MCF 10A (cell line): ENCODE measurements at regions not wholly inside any gene's neighbourhood (a gene's known extent, or its start where the extent isn't known, plus 50 kb on each side); places are given as distances from the start of the nearest gene placed in this dataset.

ENCODE experiments used
- BruUV-seq: library from RNA; stranded (reverse); fragments of 400-500 nt; replicated peaks from 2 replicates; lab custom pipeline; 2021; lab: Mats Ljungman, UMichigan
- CTCF ChIA-PET: fragments of 300-600 bp; sonication (Branson Sonifier 250); formaldehyde crosslinking; extraction: SDS; loops from one replicate; lab custom pipeline; 2021; ENCODE audit warnings: antibody characterized with exemption, inconsistent platforms; lab: Yijun Ruan, JAX
- POLR2A ChIA-PET: fragments of 300-600, 350-650 bp; sonication (Branson Sonifier 250); formaldehyde crosslinking; extraction: SDS; loops from one replicate; lab custom pipeline; 2020; ENCODE audit warnings: antibody characterized with exemption, inconsistent platforms; lab: Yijun Ruan, JAX
- DNase-seq: peaks from one replicate; pipeline ENCODE4 v3.0.0-alpha.2; 2018; ENCODE audit not compliant: unreplicated experiment
- H3K27ac Mint-ChIP-seq: one replicate; pipeline ENCODE4 v1.8.0; 2022; ENCODE audit warnings: mild to moderate bottlenecking, low read depth, mixed read lengths; ENCODE audit not compliant: unreplicated experiment
- H3K27me3 Mint-ChIP-seq: one replicate; pipeline ENCODE4 v1.8.0; 2022; ENCODE audit warnings: mixed read lengths; ENCODE audit not compliant: insufficient read depth, unreplicated experiment
- H3K36me3 Mint-ChIP-seq: one replicate; pipeline ENCODE4 v1.8.0; 2022; ENCODE audit warnings: mild to moderate bottlenecking, moderate library complexity, mixed read lengths; ENCODE audit not compliant: insufficient read depth, unreplicated experiment
- H3K4me1 Mint-ChIP-seq: one replicate; pipeline ENCODE4 v1.8.0; 2022; ENCODE audit warnings: mixed read lengths; ENCODE audit not compliant: insufficient read depth, unreplicated experiment
- H3K4me3 Mint-ChIP-seq: one replicate; pipeline ENCODE4 v1.8.0; 2022; ENCODE audit warnings: mild to moderate bottlenecking, moderate library complexity, mixed read lengths; ENCODE audit not compliant: unreplicated experiment
- H3K9me3 Mint-ChIP-seq: one replicate; pipeline ENCODE4 v1.8.0; 2022; ENCODE audit warnings: mixed read lengths; ENCODE audit not compliant: unreplicated experiment
- intact Hi-C: fragments of 100-400 bp; cut with micrococcal nuclease; formaldehyde crosslinking; loops from 2 replicates; pipeline ENCODE4 v1.14.1; 2022
- TF ChIP-seq, protein P1 (sequence below): fragments of 200-600 bp; IDR thresholded peaks from one replicate; pipeline ENCODE4 v1.8.0; 2022; ENCODE audit warnings: antibody characterized with exemption, mild to moderate bottlenecking; ENCODE audit not compliant: unreplicated experiment

DNA sequence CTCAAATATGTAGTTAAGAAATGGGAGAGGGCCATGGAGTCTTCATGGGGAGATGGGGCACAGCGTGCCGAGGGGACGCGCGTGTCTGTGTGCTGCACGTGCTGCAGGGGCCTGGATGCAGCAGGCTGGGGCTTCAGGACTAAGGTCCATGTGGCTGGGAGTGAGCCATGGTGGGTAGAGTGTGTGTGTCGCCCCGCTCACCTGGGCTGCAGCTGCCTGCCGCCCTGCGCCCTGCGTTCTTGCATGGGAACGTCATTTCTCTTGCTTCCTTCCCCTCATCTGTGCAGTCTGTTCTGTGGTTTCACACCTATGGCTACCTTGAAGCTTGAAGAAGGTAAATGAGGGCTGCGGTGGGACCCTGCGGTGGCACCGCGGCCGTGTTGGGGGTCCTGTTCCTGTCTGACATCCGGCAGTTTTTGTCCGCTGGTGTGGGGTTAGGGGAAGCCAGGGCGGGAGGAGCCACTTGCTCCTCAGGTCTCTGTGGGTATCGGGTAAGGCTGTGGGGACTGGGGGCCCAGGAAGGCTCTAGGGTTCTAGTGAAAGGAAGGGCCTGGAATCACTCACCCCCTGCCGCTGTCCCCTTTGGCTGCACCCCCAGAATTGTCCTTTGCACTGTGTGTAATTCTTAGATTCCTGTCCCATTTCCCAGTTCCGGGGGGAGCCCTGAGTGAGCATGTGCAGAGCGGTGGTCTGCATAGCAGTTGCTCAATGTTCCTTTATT lies 54.1 kb upstream of the HS6ST1 start:
- Mint-ChIP-seq H3K4me1 (no peaks in the 10 kb centered on the region), H3K9me3 (no peaks in the 10 kb centered on the region), H3K27me3 (no peaks in the 10 kb centered on the region), H3K36me3 (peaks cover 5% of the 10 kb centered on the region), H3K4me3 (no peak overlapping the region), H3K27ac (no peak overlapping the region)
- no peak for DNase-seq
- TF ChIP-seq, protein P1, sequence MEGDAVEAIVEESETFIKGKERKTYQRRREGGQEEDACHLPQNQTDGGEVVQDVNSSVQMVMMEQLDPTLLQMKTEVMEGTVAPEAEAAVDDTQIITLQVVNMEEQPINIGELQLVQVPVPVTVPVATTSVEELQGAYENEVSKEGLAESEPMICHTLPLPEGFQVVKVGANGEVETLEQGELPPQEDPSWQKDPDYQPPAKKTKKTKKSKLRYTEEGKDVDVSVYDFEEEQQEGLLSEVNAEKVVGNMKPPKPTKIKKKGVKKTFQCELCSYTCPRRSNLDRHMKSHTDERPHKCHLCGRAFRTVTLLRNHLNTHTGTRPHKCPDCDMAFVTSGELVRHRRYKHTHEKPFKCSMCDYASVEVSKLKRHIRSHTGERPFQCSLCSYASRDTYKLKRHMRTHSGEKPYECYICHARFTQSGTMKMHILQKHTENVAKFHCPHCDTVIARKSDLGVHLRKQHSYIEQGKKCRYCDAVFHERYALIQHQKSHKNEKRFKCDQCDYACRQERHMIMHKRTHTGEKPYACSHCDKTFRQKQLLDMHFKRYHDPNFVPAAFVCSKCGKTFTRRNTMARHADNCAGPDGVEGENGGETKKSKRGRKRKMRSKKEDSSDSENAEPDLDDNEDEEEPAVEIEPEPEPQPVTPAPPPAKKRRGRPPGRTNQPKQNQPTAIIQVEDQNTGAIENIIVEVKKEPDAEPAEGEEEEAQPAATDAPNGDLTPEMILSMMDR, result no peak
- intact Hi-C loops, result no loop called here
- no TSS peak for BruUV-seq
- CTCF ChIA-PET, result no interaction called here
- POLR2A ChIA-PET, result no interaction called here

DNA sequence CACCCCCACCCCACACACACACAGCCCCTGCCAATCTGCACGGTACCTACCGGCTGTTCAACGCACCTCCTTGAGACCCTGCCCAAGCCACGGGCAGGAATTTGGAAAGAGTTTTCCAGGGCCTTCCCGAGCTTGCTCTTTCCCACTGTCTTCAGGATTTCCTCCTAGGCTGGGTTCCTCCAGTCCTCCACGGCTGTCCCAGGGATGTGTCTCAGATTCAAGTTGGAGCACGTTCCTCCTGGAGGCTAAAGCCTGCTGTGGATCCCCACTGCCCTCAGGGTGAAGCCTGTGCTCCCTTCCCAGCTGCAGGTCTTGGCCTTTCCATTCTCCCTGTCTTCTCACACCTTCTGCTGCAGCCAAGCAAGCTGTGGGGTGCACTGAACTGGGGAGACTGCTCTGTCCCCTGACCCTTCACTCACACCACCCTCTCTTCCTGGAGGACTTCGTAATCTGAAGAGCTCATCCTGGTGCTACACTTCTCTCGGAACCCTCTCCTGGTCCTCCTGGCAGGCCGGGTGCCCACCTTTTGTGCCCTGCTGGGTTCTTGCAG lies 54.9 kb upstream of the HS6ST1 start:
- Mint-ChIP-seq H3K4me3 (no peak overlapping the region), H3K4me1 (no peaks in the 10 kb centered on the region), H3K9me3 (no peaks in the 10 kb centered on the region), H3K27me3 (no peaks in the 10 kb centered on the region), H3K36me3 (peaks cover 4% of the 10 kb centered on the region), H3K27ac (no peak overlapping the region)
- no peak for DNase-seq
- BruUV-seq, result no TSS peak
- TF ChIP-seq, protein P1, result no peak
- intact Hi-C loops, result no loop called here
- POLR2A ChIA-PET, result interaction anchor here (0.5 to 0.6 kb wide), 2 partner anchors 17 to 1458 kb away, joined by 3 read pairs; no protein-coding TSS in a partner anchor
- CTCF ChIA-PET, result interaction anchor here (0.6 kb wide), 1 partner anchor 8 kb away, joined by 6 read pairs; no protein-coding TSS in a partner anchor

DNA sequence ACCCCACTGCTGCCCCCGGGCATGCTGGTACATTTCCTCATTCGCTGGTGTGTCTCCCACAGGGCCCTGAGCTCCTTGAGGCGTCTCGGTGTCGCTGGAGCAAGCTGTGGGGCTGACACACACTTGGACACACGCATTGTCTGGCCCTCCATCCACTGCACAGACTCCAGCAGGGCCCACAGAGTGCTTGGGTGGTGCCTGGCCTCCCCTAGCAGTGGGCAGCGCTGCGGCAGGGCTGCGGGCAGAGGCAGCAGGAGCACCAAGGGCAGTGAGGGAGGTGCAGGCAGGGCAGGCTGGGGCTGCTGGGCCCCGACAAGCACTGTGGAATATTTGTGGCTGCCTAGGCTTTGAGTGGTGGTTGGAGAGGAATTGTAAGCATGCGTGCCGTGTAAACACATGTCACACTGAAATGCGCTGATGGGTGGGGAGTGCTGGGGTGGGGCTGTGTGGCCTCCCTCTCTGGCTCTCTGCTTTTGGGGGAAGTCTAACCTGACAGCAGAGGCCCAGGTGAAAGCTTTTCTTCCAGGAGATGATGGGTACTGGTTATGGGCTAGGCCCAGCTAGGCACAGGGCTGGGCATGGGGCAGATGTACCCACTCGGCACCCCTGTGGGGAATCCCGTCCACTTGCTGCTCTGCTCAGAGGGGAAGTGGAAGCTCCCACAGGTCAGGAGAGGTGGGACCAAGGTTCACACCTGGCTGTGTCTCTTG lies 55.5 kb upstream of the HS6ST1 start:
- Mint-ChIP-seq H3K27me3 (no peaks in the 10 kb centered on the region), H3K27ac (no peak overlapping the region), H3K36me3 (no peaks in the 10 kb centered on the region), H3K9me3 (no peaks in the 10 kb centered on the region), H3K4me1 (peaks cover 3% of the 10 kb centered on the region), H3K4me3 (no peak overlapping the region)
- ChIA-PET CTCF (interaction anchor here (0.6 kb wide), 1 partner anchor 8 kb away, joined by 6 read pairs; no protein-coding TSS in a partner anchor), POLR2A (interaction anchor here (0.5 to 0.6 kb wide), 3 partner anchors 18 to 1458 kb away, joined by 3 read pairs; no protein-coding TSS in a partner anchor)
- no peak for DNase-seq
- no TSS peak for BruUV-seq
- TF ChIP-seq, protein P1, result no peak
- intact Hi-C loops, result no loop called here
